ENCODE measurements at regions not wholly inside any gene's neighbourhood (a gene's known extent, or its start where the extent isn't known, plus 50 kb on each side); places are given as distances from the start of the nearest gene placed in this dataset.
"Not testable (repeated sequence)": the region's sequence is repeated elsewhere in the genome, so short reads cannot be mapped to it uniquely, and the experiment has no call there.

GRCh38 chr1:90823686-90824085 lies 106.6 kb upstream of the BARHL2 start:
- no peak for DNase-seq

- DNase-seq, result no peak
Observed at GRCh38 chr1:90821788-90822359, 104.8 kb upstream of the BARHL2 start.

DNA sequence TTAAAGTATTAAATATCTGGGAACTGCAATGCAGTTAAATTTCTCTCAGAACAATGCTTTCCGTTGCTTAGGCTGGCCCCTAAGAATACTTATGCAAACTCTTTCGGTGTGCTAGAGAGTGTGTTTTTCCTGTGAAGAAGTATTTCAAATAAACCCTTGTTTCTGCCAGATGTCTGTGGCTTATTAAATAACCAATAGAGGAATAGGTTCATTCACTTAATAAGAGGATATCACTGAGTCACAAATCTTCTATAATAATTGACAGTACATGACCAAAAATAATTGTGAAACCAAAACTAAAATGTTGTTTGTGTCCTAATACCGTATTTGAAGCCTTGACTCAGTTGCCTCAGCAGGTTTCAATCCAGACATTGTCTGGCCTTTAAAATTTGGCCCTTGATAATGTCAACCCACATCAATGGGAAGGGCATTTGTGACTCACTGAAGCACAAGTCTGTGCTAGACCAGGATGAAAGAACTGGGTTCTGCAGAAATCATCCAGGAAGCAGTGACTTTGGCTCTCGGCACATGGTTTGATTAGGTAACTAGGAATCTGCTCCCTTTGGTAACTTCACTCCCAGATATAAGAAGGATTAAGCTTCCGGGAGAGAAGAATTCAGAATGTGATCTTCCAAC lies 104.2 kb upstream of the BARHL2 start:
- DNase-seq, result no peak

DNA sequence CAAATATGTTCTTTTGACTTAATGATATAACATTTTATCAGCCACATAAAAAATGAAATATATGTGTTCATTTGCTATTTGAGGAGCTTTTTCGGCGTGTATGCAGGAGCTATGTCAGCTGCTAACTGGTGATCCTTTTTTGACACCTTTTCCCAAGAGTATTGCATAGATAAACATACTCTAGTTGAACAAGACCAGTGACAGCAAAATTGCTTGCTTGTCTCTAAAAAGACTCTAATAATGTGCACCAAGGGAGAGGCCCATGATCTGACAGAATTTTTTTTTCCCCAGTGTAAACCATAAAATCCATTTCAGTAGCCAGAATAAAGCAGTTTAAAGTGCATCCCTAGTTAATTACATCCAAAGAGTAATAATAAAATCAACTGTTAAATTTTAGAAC lies 103.6 kb upstream of the BARHL2 start:
- no peak for DNase-seq

GRCh38 chr1:90817399-90817798 lies 100.3 kb upstream of the BARHL2 start:
- DNase-seq, result no peak

DNA sequence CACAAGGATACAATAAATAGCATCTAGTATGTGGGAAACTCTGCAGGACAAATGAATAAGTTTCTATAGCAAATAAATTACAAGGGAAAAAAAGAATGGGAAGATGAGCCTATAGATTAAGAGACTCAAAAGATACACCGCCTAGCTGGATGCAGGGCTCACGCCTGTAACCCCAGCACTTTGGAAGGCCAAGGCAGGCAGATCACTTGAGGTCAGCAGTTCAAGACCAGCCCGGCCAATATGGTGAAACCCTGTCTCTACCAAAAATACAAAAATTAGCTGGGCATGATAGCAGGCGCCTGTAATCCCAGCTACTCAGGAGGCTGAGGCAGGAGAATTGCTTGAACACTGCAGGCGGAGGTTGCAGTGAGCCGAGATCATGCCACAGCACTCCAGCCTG lies 95.1 kb upstream of the BARHL2 start:
- not testable (repeated sequence) for DNase-seq

DNA sequence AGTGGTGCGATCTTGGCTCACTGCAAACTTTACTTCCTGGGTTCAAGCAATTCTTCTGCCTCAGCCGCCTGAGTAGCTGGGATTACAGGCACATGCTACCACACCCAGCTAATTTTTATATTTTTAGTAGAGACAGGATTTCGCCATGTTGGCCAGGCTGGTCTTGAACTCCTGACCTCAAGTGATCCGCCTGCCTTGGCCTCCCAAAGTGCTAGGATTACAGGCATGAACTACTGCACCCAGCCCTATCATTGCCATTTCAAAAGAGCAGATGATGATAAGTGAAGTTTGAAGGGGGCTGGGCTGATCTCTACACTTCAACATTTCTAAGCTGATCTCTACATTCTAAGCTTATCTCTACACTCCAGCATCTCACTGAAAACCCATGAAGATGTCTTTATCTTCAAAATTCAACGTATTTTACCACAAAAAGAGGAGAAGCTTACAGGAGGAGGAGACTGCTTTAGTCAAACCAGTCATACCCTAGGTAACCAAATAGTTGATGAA lies 94.4 kb upstream of the BARHL2 start:
- DNase-seq, result peak; percentile 94

GRCh38 chr1:90810681-90811080 lies 93.6 kb upstream of the BARHL2 start:
- no peak for DNase-seq

DNA sequence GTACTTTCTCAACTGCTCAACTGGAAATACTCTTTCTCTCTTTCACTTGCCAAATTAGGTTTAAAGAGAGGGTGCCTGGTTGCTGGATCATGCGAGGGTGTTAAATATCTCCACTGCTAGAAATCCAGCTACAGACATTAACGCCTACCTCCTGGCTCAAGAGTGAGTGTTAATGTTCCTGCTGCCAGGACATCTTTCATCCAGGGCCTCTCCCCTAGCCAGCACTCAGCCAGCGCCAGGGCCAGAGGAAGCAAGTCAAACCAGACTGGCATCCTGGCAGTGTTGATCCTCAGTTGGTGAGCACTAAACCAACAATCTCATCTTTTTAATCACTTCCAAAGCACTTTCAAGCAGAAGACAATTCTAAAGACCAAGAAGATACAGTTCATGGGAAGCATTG lies 92.9 kb upstream of the BARHL2 start:
- no peak for DNase-seq

GRCh38 chr1:90809093-90809492 lies 92.0 kb upstream of the BARHL2 start:
- no peak for DNase-seq

GRCh38 chr1:90807329-90807728 lies 90.2 kb upstream of the BARHL2 start:
- no peak for DNase-seq

DNA sequence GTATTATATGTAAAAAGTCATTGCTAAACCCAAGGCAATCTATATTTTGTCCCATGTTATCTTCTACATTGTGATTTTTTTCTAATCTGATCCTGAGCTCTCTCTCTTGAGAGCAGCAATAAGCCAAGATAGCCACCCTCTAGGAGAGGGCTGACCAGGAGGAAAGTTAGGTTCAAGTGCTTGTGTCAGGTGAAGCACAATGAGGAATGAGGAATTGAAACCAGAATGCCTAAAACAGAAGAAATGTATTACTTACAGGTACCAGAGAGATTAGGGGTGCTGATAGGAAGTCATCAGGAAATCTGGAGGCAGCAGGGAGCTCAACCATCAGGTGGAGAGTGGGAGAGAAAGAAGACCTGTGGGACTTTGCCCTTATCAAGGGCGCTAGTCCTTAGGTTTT lies 85.5 kb upstream of the BARHL2 start:
- DNase-seq, result no peak

DNA sequence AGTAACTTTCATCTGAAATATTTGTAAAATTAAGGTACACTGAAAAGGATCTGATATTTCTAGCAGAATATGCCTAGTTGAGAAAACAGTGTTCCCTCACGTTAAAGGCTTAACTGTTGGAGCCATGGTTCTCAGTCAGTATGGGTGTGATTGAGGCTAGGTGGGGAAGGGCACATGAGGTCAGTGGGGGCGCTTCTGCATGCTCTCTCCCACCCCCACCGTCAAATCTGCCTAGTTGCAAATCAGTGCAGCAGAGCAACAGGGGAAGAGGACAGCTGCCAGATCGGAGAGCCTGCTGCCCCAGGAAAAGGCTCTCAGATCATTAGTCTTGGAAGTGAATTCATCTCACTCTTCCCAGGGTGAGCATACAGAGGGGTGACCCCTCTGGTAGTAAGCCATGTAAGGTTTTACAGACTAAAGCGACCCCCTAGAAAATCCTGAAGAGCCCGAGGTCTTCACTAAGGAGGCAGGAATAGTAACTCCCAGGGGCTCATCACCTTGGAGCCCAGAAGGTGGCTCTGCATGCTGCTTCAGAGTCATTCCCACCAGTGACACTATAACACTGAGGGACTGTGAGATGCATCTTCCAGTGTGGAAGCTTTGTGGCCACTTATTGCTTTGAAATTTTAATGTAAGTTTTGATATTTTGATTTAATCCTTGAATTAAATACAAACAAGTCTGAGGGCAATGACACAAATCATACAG lies 83.1 kb upstream of the BARHL2 start:
- no peak for DNase-seq

GRCh38 chr1:90799326-90799725 lies 82.2 kb upstream of the BARHL2 start:
- no peak for DNase-seq

- no peak for DNase-seq
Observed at GRCh38 chr1:90798883-90799282, 81.8 kb upstream of the BARHL2 start.

DNA sequence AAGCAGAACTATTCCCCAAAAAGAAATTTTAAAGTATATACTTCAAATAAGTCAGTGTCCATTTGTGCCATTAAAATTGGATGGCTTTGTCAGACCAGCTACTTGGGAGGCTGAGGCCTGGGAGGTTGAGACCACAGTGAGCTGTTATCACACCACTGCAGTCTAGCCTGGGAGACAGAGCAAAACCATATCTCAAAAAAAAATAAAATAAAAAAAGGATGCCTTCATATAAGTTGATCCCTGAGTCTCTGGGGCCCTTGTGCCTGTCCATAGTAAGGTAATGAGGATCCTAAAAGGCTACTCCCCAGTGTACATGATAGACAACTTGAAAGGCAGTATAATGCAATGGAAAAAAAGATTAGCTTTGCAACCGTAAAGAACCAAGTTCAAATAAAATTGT lies 81.2 kb upstream of the BARHL2 start:
- DNase-seq, result peak; percentile 80

DNA sequence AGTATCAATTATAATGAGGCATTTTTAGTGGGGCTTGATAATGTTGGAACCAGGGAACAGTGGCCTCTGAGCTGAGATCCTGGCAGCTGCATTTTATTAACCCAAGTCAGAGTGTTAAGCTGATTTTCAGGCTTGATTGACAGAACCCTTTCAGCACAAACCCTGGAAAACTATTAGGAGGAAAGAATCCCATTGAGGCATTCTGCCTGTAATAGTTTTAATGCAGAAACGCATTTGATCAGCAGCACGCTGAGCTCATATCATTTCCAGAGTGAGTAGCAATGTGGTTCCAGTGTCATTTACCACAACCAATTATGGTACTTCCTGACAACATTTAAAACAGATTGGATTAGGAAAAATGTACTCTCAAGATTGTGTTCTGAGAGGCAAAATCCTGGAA lies 78.3 kb upstream of the BARHL2 start:
- DNase-seq, result no peak

GRCh38 chr1:90786709-90787108 lies 69.6 kb upstream of the BARHL2 start:
- no peak for DNase-seq

- DNase-seq, result no peak
Observed at GRCh38 chr1:90784186-90784847, 67.2 kb upstream of the BARHL2 start.

GRCh38 chr1:90783181-90783580 lies 66.1 kb upstream of the BARHL2 start:
- no peak for DNase-seq

DNA sequence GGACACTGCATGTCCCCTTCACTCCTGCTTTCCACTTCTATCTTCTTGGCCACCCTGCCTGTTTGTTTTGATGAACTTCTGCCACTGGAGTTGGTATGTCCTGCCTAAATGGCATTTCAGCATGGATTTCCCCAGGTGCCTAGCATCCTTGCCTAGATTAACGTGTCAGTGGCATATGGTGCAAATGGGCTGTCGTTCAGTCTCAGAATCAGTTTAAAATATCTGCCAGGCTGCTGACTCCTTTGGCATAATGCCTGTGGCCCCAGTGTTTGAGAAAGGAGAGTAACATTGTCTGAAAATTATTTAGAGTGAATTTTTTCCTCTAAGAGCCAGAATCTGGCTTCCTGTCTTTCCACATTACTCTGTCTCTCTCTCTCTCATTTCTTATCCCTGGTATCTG lies 64.9 kb upstream of the BARHL2 start:
- DNase-seq, result no peak

DNA sequence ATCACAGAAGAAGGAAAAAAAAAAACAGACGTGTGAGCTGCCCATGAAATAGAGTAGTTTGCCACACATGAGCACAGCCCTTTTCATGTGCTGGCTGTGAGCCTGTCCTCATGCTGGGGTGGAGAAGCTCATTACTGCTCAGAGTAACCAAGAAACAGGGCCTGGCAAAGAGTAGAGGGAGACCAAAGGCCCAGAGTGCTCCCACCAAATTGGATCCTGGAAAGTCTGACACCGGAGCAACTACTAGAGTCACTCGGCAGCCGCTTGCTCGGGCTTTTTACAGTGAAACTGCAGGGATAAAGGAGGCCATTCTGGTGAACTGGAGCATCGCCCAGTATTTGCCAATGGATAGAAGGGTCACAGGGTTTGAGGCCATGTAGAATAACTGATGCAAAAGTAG lies 64.4 kb upstream of the BARHL2 start:
- no peak for DNase-seq

GRCh38 chr1:90780981-90781380 lies 63.9 kb upstream of the BARHL2 start:
- no peak for DNase-seq

GRCh38 chr1:90779573-90779972 lies 62.5 kb upstream of the BARHL2 start:
- no peak for DNase-seq
